GM23338 (cell line): ENCODE measurements at regions not wholly inside any gene's neighbourhood (a gene's known extent, or its start where the extent isn't known, plus 50 kb on each side); places are given as distances from the start of the nearest gene placed in this dataset.

Experiments used
- ATAC-seq: fragments of 200-7000 bp; cut with Tn5 transposase; 3 replicates; pipeline ENCODE4 v1.9.1; 2020
- DNase-seq: peaks from one replicate; pipeline ENCODE4 v3.0.0-alpha.2; 2015; ENCODE audit warnings: low spot score
- H2AFZ ChIP-seq: fragments of 200-600 bp; sonication (generic); 2 replicates; pipeline ENCODE4 v1.8.0; 2016; ENCODE audit warnings: antibody characterized with exemption, mild to moderate bottlenecking, moderate library complexity
- H3F3A ChIP-seq: fragments of 200-600 bp; sonication (generic); replicated peaks from 2 replicates; pipeline ENCODE4 v1.8.0; 2017; ENCODE audit warnings: antibody characterized with exemption, mixed run types, low read depth
- H3K27ac ChIP-seq: fragments of 200-600 bp; sonication (generic); 2 replicates; pipeline ENCODE4 v1.6.1; 2016; ENCODE audit warnings: low read depth
- H3K27me3 ChIP-seq: fragments of 200-600 bp; sonication (generic); 2 replicates; pipeline ENCODE4 v1.8.0; 2016; ENCODE audit warnings: mild to moderate bottlenecking, mixed run types, moderate library complexity; ENCODE audit not compliant: insufficient read depth
- H3K36me3 ChIP-seq: fragments of 200-600 bp; sonication (generic); 2 replicates; pipeline ENCODE4 v1.8.0; 2016; ENCODE audit warnings: mild to moderate bottlenecking; ENCODE audit not compliant: insufficient read depth
- H3K4me1 ChIP-seq: fragments of 200-600 bp; sonication (generic); 2 replicates; pipeline ENCODE4 v1.8.0; 2016; ENCODE audit warnings: mild to moderate bottlenecking, moderate library complexity; ENCODE audit not compliant: insufficient read depth
- H3K4me2 ChIP-seq: fragments of 200-600 bp; sonication (generic); 2 replicates; pipeline ENCODE4 v1.7.1; 2017; ENCODE audit warnings: mixed run types
- H3K4me3 ChIP-seq: fragments of 200-600 bp; sonication (generic); 2 replicates; pipeline ENCODE4 v1.6.1; 2016; ENCODE audit warnings: mixed run types
- H3K79me2 ChIP-seq: fragments of 200-600 bp; sonication (generic); replicated peaks from 2 replicates; pipeline ENCODE4 v1.8.0; 2017; ENCODE audit warnings: mild to moderate bottlenecking; ENCODE audit not compliant: insufficient read depth
- H3K9me2 ChIP-seq: fragments of 200-600 bp; sonication (generic); 2 replicates; pipeline ENCODE4 v1.8.0; 2017; ENCODE audit not compliant: insufficient read depth
- H4K20me1 ChIP-seq: fragments of 200-600 bp; sonication (generic); replicated peaks from 2 replicates; pipeline ENCODE4 v1.8.0; 2017; ENCODE audit warnings: mild to moderate bottlenecking; ENCODE audit not compliant: insufficient read depth
- H3K27ac Mint-ChIP-seq: 2 replicates; pipeline ENCODE4 v1.8.0; 2020; ENCODE audit warnings: inconsistent platforms, mild to moderate bottlenecking, moderate library complexity, mixed read lengths
- H3K27me3 Mint-ChIP-seq: 3 replicates; pipeline ENCODE4 v1.8.0; 2022; ENCODE audit warnings: low read depth, mild to moderate bottlenecking, moderate library complexity, mixed read lengths, inconsistent platforms; ENCODE audit not compliant: insufficient read depth, poor library complexity
- H3K36me3 Mint-ChIP-seq: 3 replicates; pipeline ENCODE4 v1.8.0; 2021; ENCODE audit warnings: low read depth, mild to moderate bottlenecking, inconsistent platforms, moderate library complexity, mixed read lengths
- H3K4me1 Mint-ChIP-seq: 3 replicates; pipeline ENCODE4 v1.8.0; 2020; ENCODE audit warnings: mild to moderate bottlenecking, inconsistent platforms, mixed read lengths
- H3K4me3 Mint-ChIP-seq: 3 replicates; pipeline ENCODE4 v1.8.0; 2021; ENCODE audit warnings: moderate library complexity, mild to moderate bottlenecking, inconsistent platforms, mixed read lengths
- H3K9me3 Mint-ChIP-seq: 3 replicates; pipeline ENCODE4 v1.8.0; 2020; ENCODE audit warnings: moderate library complexity, mild to moderate bottlenecking, inconsistent platforms, mixed read lengths
- CREB1 ChIP-seq: fragments of 250-450 bp; sonication (Bioruptor Pico); IDR thresholded peaks from 2 replicates; pipeline ENCODE4 v1.5.0; 2020; ENCODE audit warnings: low read depth, mild to moderate bottlenecking, moderate library complexity
- ETS1 ChIP-seq: IDR thresholded peaks from 2 replicates; pipeline ENCODE4 v1.6.1; 2016; ENCODE audit warnings: antibody characterized with exemption
- EZH2 ChIP-seq: fragments of 200-600 bp; sonication (generic); IDR thresholded peaks from one replicate; pipeline ENCODE4 v1.8.0; 2017; ENCODE audit warnings: antibody characterized with exemption, mild to moderate bottlenecking, low read depth; ENCODE audit not compliant: unreplicated experiment
- EZH2phosphoT487 ChIP-seq: fragments of 200-600 bp; sonication (generic); IDR thresholded peaks from one replicate; pipeline ENCODE4 v1.8.1; 2018; ENCODE audit warnings: antibody characterized with exemption; ENCODE audit not compliant: unreplicated experiment
- JUNB ChIP-seq: IDR thresholded peaks from one replicate; pipeline ENCODE4 v1.6.1; 2016; ENCODE audit warnings: antibody characterized with exemption; ENCODE audit not compliant: unreplicated experiment
- NANOG ChIP-seq: IDR thresholded peaks from 2 replicates; pipeline ENCODE4 v1.6.1; 2016; ENCODE audit warnings: antibody characterized with exemption, borderline replicate concordance
- POLR2AphosphoS5 ChIP-seq: IDR thresholded peaks from 2 replicates; pipeline ENCODE4 v1.6.1; 2016; ENCODE audit warnings: antibody characterized with exemption, low read depth
- STAT1 ChIP-seq: IDR thresholded peaks from one replicate; pipeline ENCODE4 v1.6.1; 2016; ENCODE audit warnings: antibody characterized with exemption; ENCODE audit not compliant: unreplicated experiment
- ZNF114 ChIP-seq: fragments of 250-450 bp; sonication (Bioruptor Pico); IDR thresholded peaks from 2 replicates; pipeline ENCODE4 v1.5.0; 2020; ENCODE audit warnings: mild to moderate bottlenecking, moderate library complexity
- ZNF331 ChIP-seq: fragments of 250-450 bp; sonication (Bioruptor Pico); IDR thresholded peaks from 2 replicates; pipeline ENCODE4 v1.5.0; 2020; ENCODE audit warnings: low read depth, mild to moderate bottlenecking, moderate library complexity
- ZNF462 ChIP-seq: fragments of 250-450 bp; sonication (Bioruptor Pico); IDR thresholded peaks from 2 replicates; pipeline ENCODE4 v1.5.0; 2020; ENCODE audit warnings: mild to moderate bottlenecking, moderate library complexity
- TF ChIP-seq, protein P1 (sequence below), 2 experiments: fragments of 200-600 bp in 1 of 2; sonication (generic) in 1 of 2; conservative IDR thresholded peaks; 2 replicates each; pipeline versions ENCODE4 v1.5.1 to v1.6.1; 2016 to 2017; ENCODE audit warnings: antibody characterized with exemption in 2 of 2, low read depth in 2 of 2, mild to moderate bottlenecking in 2 of 2, moderate library complexity in 1 of 2
- TF ChIP-seq, protein P2 (sequence below): IDR thresholded peaks from one replicate; pipeline ENCODE4 v1.6.1; 2018; ENCODE audit warnings: antibody characterized with exemption; ENCODE audit not compliant: unreplicated experiment

GRCh38 chr5:14944996-14945395 lies 73.4 kb upstream of the ANKH start:
- no peaks in the 10 kb centered on the region for H3K9me2 ChIP-seq
- TF ChIP-seq JUNB (no peak), ZNF331 (CRISPR knock-in tag) (no peak), NANOG (no peak), POLR2AphosphoS5 (no peak), ETS1 (no peak), EZH2 (no peak), EZH2phosphoT487 (no peak), STAT1 (no peak), ZNF114 (CRISPR knock-in tag) (no peak), CREB1 (no peak), ZNF462 (CRISPR knock-in tag) (no peak)
- TF ChIP-seq, protein P1, sequence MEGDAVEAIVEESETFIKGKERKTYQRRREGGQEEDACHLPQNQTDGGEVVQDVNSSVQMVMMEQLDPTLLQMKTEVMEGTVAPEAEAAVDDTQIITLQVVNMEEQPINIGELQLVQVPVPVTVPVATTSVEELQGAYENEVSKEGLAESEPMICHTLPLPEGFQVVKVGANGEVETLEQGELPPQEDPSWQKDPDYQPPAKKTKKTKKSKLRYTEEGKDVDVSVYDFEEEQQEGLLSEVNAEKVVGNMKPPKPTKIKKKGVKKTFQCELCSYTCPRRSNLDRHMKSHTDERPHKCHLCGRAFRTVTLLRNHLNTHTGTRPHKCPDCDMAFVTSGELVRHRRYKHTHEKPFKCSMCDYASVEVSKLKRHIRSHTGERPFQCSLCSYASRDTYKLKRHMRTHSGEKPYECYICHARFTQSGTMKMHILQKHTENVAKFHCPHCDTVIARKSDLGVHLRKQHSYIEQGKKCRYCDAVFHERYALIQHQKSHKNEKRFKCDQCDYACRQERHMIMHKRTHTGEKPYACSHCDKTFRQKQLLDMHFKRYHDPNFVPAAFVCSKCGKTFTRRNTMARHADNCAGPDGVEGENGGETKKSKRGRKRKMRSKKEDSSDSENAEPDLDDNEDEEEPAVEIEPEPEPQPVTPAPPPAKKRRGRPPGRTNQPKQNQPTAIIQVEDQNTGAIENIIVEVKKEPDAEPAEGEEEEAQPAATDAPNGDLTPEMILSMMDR (conservative IDR thresholded peaks at IDR 0.05; ENCODE audit: low read depth in 2 of 2) = no peak
- TF ChIP-seq, protein P2, sequence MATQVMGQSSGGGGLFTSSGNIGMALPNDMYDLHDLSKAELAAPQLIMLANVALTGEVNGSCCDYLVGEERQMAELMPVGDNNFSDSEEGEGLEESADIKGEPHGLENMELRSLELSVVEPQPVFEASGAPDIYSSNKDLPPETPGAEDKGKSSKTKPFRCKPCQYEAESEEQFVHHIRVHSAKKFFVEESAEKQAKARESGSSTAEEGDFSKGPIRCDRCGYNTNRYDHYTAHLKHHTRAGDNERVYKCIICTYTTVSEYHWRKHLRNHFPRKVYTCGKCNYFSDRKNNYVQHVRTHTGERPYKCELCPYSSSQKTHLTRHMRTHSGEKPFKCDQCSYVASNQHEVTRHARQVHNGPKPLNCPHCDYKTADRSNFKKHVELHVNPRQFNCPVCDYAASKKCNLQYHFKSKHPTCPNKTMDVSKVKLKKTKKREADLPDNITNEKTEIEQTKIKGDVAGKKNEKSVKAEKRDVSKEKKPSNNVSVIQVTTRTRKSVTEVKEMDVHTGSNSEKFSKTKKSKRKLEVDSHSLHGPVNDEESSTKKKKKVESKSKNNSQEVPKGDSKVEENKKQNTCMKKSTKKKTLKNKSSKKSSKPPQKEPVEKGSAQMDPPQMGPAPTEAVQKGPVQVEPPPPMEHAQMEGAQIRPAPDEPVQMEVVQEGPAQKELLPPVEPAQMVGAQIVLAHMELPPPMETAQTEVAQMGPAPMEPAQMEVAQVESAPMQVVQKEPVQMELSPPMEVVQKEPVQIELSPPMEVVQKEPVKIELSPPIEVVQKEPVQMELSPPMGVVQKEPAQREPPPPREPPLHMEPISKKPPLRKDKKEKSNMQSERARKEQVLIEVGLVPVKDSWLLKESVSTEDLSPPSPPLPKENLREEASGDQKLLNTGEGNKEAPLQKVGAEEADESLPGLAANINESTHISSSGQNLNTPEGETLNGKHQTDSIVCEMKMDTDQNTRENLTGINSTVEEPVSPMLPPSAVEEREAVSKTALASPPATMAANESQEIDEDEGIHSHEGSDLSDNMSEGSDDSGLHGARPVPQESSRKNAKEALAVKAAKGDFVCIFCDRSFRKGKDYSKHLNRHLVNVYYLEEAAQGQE = no peak
- Mint-ChIP-seq H3K9me3 (no peaks in the 10 kb centered on the region), H3K4me1 (peaks cover 7% of the 10 kb centered on the region; the same call in 2 of the 3 replicates), H3K27ac (no peak overlapping the region), H3K27me3 (peaks cover 3% of the 10 kb centered on the region), H3K4me3 (no peak overlapping the region), H3K36me3 (no peaks in the 10 kb centered on the region)
- no peak overlapping the region for H2AFZ ChIP-seq
- no peaks in the 10 kb centered on the region for H3F3A ChIP-seq
- no peaks in the 10 kb centered on the region for H3K4me1 ChIP-seq
- DNase-seq = no peak
- no peak for ATAC-seq
- H3K4me2 ChIP-seq = no peak overlapping the region
- no peaks in the 10 kb centered on the region for H4K20me1 ChIP-seq
- no peak overlapping the region for H3K4me3 ChIP-seq
- no peak overlapping the region for H3K27ac ChIP-seq
- no peaks in the 10 kb centered on the region for H3K27me3 ChIP-seq
- H3K79me2 ChIP-seq = no peaks in the 10 kb centered on the region
- no peaks in the 10 kb centered on the region for H3K36me3 ChIP-seq
